Mesothelial cell of epicardium (in vitro differentiated cells): ENCODE measurements at regions not wholly inside any gene's neighbourhood (a gene's known extent, or its start where the extent isn't known, plus 50 kb on each side); places are given as distances from the start of the nearest gene placed in this dataset.

Experiments
- DNase-seq, 2 experiments: peaks; one replicate each; pipeline ENCODE4 v3.0.0; 2021; ENCODE audit warnings: low spot score in 2 of 2; ENCODE audit not compliant: unreplicated experiment in 2 of 2
- H3K27ac Mint-ChIP-seq: 2 replicates; pipeline ENCODE4 v1.8.0; 2021; ENCODE audit warnings: mixed read lengths
- H3K27me3 Mint-ChIP-seq: 2 replicates; pipeline ENCODE4 v1.8.0; 2021; ENCODE audit warnings: low read depth, mixed read lengths
- H3K36me3 Mint-ChIP-seq: 2 replicates; pipeline ENCODE4 v1.8.0; 2021; ENCODE audit warnings: mixed read lengths
- H3K4me1 Mint-ChIP-seq: 2 replicates; pipeline ENCODE4 v1.8.0; 2021; ENCODE audit warnings: mixed read lengths
- H3K4me3 Mint-ChIP-seq: 2 replicates; pipeline ENCODE4 v1.8.0; 2021; ENCODE audit warnings: mild to moderate bottlenecking, moderate library complexity, mixed read lengths
- H3K9me3 Mint-ChIP-seq: 2 replicates; pipeline ENCODE4 v1.8.0; 2021; ENCODE audit warnings: mixed read lengths
- TF ChIP-seq, protein P1 (sequence below): fragments of 200-600 bp; sonication (generic); IDR thresholded peaks from one replicate; pipeline ENCODE4 v1.5.0; 2021; ENCODE audit warnings: antibody characterized with exemption; ENCODE audit not compliant: unreplicated experiment

- Mint-ChIP-seq H3K27me3 (no peaks in the 10 kb centered on the region), H3K9me3 (peaks cover 8% of the 10 kb centered on the region), H3K27ac (no peak overlapping the region), H3K4me3 (no peak overlapping the region), H3K36me3 (peaks cover 3% of the 10 kb centered on the region), H3K4me1 (peaks cover 18% of the 10 kb centered on the region)
- TF ChIP-seq, protein P1, sequence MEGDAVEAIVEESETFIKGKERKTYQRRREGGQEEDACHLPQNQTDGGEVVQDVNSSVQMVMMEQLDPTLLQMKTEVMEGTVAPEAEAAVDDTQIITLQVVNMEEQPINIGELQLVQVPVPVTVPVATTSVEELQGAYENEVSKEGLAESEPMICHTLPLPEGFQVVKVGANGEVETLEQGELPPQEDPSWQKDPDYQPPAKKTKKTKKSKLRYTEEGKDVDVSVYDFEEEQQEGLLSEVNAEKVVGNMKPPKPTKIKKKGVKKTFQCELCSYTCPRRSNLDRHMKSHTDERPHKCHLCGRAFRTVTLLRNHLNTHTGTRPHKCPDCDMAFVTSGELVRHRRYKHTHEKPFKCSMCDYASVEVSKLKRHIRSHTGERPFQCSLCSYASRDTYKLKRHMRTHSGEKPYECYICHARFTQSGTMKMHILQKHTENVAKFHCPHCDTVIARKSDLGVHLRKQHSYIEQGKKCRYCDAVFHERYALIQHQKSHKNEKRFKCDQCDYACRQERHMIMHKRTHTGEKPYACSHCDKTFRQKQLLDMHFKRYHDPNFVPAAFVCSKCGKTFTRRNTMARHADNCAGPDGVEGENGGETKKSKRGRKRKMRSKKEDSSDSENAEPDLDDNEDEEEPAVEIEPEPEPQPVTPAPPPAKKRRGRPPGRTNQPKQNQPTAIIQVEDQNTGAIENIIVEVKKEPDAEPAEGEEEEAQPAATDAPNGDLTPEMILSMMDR = no peak
- DNase-seq = no peak
Measured at GRCh38 chr2:217491271-217491670, 511.5 kb downstream of the TNS1 start.

DNA sequence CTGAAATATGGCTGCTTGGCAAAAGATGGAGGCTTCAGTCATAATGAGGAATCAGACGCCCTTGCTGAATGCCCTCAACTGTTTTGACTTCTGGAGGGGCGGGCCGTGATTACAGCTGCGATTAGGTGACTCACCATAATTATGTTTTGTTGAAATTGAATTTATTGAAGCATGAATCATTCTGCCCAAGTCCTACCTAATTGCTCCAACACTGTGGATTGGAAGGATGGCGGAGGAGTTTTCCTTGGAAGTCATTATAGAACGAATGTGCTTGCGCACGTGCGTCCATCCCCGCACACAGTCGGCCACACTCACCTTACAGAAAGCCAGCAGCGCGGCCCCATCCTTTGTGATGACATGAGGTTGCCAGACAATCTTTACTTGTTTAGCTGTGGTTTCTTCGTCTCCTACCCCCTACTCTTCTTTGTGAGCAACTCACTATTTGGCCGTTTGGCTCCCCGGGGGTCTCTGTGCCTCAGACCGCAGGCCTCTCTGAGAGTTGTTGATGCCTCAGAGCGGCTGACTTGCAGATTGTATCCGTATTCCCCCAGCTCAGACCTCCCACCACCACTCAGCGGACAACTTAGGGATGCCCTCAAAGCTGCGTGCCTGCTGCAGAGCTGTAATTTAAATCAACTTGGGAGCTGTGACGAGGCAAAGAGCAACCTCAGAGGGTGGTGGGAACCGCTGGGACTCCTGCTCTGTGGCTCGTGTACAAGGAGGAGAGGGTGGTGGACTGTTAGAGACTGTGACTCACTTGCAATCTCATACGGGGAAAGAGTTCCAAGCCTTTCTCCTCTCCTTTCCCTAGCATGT lies 513.4 kb downstream of the TNS1 start:
- TF ChIP-seq, protein P1 = no peak
- peaks cover 18% of the 10 kb centered on the region for H3K4me1 Mint-ChIP-seq
- H3K27ac Mint-ChIP-seq = no peak overlapping the region
- H3K4me3 Mint-ChIP-seq = no peak overlapping the region
- peaks cover 3% of the 10 kb centered on the region for H3K36me3 Mint-ChIP-seq
- H3K27me3 Mint-ChIP-seq = no peaks in the 10 kb centered on the region
- no peak for DNase-seq
- peaks cover 6% of the 10 kb centered on the region for H3K9me3 Mint-ChIP-seq

DNA sequence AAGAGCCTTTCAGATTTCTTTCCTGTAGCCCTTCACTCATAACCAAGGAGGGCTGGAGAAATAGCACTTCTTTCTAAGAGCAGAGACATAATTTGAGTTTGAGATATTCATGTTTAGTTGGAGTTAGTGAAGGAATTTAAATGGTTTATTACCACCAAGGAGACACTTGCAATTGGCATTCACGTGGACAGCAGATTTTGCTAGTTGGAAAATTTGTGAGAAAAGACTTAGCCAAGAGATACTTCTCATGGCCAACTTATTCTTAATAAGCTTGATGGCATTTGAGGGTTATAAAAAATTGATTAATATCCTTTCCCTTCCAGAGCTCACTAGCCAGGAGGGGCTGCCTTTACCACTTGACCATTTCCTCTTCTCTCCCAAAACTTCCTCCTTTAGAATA lies 518.7 kb downstream of the TNS1 start:
- TF ChIP-seq, protein P1 = no peak
- no peak overlapping the region for H3K27ac Mint-ChIP-seq
- peaks cover 2% of the 10 kb centered on the region for H3K9me3 Mint-ChIP-seq
- peaks cover 23% of the 10 kb centered on the region for H3K4me1 Mint-ChIP-seq
- no peak overlapping the region for H3K4me3 Mint-ChIP-seq
- no peaks in the 10 kb centered on the region for H3K36me3 Mint-ChIP-seq
- no peak for DNase-seq
- H3K27me3 Mint-ChIP-seq = no peaks in the 10 kb centered on the region

GRCh38 chr2:217482056-217482710 lies 520.6 kb downstream of the TNS1 start:
- TF ChIP-seq, protein P1 = no peak
- DNase-seq = no peak
- Mint-ChIP-seq H3K4me3 (no peak overlapping the region), H3K27me3 (no peaks in the 10 kb centered on the region), H3K27ac (peak overlapping the region; percentile 40), H3K9me3 (peaks cover 2% of the 10 kb centered on the region), H3K36me3 (no peaks in the 10 kb centered on the region), H3K4me1 (peaks cover 25% of the 10 kb centered on the region)

GRCh38 chr2:217481577-217481976 lies 521.2 kb downstream of the TNS1 start:
- H3K4me1 Mint-ChIP-seq = peaks cover 30% of the 10 kb centered on the region
- peaks cover 2% of the 10 kb centered on the region for H3K9me3 Mint-ChIP-seq
- H3K36me3 Mint-ChIP-seq = no peaks in the 10 kb centered on the region
- H3K27ac Mint-ChIP-seq = peak overlapping the region; percentile 1
- H3K4me3 Mint-ChIP-seq = no peak overlapping the region
- H3K27me3 Mint-ChIP-seq = no peaks in the 10 kb centered on the region
- no peak for DNase-seq
- TF ChIP-seq, protein P1 = no peak
